Neural progenitor cell (in vitro differentiated cells): ENCODE measurements at regions not wholly inside any gene's neighbourhood (a gene's known extent, or its start where the extent isn't known, plus 50 kb on each side); places are given as distances from the start of the nearest gene placed in this dataset.
"Not testable (repeated sequence)": the region's sequence is repeated elsewhere in the genome, so short reads cannot be mapped to it uniquely, and the experiment has no call there.

ENCODE experiments used
- CTCF ChIP-seq: fragments of 200-600 bp; sonication (generic); IDR thresholded peaks from 2 replicates; pipeline ENCODE4 v1.5.1; 2017; ENCODE audit warnings: antibody characterized with exemption, mild to moderate bottlenecking
- EZH2 ChIP-seq: fragments of 200-600 bp; sonication (generic); IDR thresholded peaks from 2 replicates; pipeline ENCODE4 v1.6.1; 2017; ENCODE audit warnings: antibody characterized with exemption, mild to moderate bottlenecking, moderate library complexity
- EZH2phosphoT487 ChIP-seq: fragments of 200-600 bp; sonication (generic); IDR thresholded peaks from 2 replicates; pipeline ENCODE4 v1.6.1; 2017; ENCODE audit warnings: antibody characterized with exemption

- TF ChIP-seq CTCF, EZH2, EZH2phosphoT487: not testable (repeated sequence)
Measured at GRCh38 chr13:22955147-22955546, 225.6 kb upstream of the SGCG start.
